GM21515 (cell line): ENCODE measurements at regions not wholly inside any gene's neighbourhood (a gene's known extent, or its start where the extent isn't known, plus 50 kb on each side); places are given as distances from the start of the nearest gene placed in this dataset.
"Not testable (repeated sequence)": the region's sequence is repeated elsewhere in the genome, so short reads cannot be mapped to it uniquely, and the experiment has no call there.

Source experiments
- ATAC-seq: cut with Tn5 transposase; IDR thresholded peaks from one replicate; pipeline ENCODE4 v1.9.1; 2021; ENCODE audit not compliant: unreplicated experiment

- ATAC-seq = no peak
These were observed 247.2 kb upstream of the CTBP2 start for GRCh38 chr10:125407557-125407956.

DNA sequence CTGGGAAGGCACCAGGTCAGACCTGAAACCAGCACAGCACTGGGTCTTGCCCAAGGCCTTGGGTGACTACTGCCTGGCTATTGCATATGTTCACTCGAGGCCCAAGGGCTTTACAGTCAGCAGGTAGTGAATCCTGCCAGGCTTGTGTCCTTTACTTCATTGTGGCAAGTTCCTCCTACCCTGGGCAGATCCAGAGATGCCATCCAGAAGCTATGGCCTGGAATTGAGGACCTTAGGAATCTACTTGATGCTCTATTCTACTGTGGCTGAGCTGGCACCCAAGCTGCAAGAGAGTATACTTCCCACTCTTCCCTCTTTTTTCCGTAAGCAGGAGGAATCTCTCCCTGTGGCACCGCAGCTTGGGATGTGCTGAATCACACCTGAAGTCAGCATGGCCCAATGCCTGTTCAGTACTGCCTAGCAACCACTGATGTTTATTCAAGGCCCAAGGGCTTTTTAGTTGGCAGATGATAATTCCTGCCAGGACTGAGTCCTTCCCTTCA, 246.7 kb upstream of the CTBP2 start:
- ATAC-seq = no peak

DNA sequence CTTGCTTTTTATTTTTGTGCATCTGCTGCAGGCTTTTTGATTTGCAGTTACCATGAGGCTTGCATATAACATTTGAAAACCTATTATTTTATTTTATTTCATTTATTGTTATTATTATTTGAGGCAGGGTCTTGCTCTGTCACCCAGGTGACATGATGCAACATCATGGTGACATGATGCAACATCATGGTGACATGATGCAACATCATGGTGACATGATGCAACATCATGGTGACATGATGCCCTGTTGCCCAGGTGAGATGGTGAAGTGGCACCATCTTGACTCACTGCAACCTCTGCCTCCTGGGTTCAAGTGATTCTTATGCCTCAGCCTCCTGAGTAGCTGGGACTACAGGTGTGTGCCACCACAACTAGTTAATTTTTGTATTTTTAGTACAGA, 244.5 kb upstream of the CTBP2 start:
- not testable (repeated sequence) for ATAC-seq

GRCh38 chr10:125401462-125401861, 241.1 kb upstream of the CTBP2 start:
- no peak for ATAC-seq

GRCh38 chr10:125399289-125399688, 238.9 kb upstream of the CTBP2 start:
- no peak for ATAC-seq

DNA sequence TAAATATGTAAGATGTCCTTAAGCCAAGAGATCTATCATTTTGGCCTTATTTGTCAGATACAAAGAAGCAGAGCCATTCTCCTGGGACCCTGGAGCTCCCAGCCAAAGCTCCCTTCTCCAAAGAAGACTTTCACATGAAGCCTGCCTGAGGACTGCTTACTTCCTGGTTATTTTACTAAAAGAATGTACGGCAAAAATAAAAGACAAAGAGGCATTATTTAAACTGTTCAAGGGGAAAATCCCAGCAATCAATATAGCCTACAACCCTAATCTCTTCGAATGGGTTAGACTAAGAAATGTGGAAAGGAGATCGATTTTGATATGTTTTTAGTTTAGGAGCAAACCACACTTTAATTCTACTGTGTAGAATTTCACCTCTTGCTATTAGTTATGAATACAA, 237.9 kb upstream of the CTBP2 start:
- ATAC-seq = no peak

- no peak for ATAC-seq
These were observed 237.2 kb upstream of the CTBP2 start for GRCh38 chr10:125397608-125398007.

GRCh38 chr10:125396676-125397075, 236.3 kb upstream of the CTBP2 start:
- no peak for ATAC-seq

DNA sequence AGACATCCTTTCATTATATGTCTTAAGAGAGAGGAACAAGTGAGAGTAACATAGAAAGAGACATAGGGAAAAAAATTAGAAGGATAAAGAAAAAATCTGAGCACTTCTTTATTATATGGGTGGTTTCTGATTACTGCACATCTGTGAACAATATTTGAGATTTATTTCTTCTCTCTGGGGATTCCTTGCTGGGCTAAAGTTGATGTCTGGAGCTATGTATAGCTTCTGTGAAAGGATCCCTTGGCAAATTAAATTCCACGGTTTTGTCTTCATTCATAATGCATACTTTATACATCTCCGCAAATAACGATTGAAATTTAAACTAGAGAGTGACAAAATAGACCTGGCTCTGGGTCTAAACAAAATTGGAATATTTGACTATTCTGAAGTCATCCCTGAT, 232.2 kb upstream of the CTBP2 start:
- ATAC-seq = no peak

DNA sequence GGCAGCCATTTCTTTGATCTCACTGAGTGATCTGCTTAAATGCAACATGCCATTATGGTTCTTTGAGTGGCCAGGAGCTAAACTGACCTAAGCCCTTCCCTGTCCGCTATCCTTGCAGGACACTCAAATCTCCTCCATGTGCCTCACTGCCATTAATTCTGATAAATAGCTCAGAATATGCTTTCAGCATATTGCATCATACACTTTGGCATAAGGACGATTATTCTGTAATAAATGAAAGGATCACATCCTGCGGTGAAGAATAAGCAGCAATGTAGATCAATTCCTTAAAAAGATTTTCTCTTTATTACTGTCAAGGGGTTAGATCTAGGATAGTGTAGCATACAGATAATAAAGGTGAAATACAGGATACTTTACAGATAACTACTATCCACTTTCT, 231.8 kb upstream of the CTBP2 start:
- no peak for ATAC-seq

DNA sequence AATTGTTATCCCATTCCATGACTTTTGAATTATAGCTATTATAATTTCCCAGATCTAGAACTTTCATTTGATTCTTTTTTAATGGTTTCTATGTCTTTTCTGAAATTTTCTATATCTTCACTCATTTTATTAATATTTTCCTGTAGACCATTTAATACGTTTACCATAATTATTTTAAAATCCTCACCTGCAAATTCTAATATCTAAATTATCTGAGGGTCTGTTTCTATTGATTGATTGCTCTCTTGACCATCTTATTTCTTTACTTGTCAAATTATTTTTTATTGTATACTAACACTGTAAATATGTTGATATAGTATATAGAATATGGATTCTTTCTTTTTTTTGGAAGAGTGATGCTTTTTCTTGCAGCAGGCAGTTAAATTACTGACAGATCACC, 229.3 kb upstream of the CTBP2 start:
- no peak for ATAC-seq

- no peak for ATAC-seq
These were observed 219.2 kb upstream of the CTBP2 start for GRCh38 chr10:125379592-125379991.

DNA sequence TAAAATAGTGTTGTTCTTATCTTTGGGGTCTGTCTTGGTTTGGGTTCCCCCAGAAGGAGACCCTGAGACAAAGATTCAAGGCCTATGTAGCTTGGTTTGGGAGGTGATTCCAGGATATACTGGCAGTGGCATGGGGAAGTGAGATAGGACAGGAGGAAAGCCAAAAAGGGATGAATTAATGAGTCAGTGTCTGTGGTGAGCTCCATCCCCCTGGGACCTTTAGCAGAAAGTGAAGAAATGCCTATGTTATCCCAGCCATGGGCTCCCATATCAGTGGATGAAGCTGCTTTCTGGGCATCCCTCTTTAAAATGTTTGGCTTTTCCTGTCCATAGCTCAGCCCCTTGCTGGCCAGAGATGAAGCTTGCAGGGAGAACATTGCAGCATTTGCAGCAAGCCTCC, 217.0 kb upstream of the CTBP2 start:
- no peak for ATAC-seq

DNA sequence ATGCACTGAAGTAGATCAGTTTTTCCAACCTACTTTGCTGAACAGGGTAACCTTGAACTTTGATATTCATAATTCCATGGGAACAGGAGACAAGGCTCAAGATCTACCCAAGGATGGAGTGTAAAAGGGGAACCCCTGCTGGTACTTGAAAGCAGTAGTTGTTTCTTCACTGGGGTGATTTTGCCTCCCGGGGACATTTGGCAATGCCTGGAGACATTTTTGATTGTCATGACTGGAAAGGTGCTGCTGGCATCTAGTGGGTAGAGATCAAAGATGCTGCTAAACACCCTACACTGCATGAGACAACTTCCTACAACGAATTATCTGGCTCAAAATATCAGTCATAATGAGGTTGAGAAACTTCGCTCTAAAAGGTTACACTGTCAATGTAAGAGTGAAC, 214.8 kb upstream of the CTBP2 start:
- no peak for ATAC-seq

GRCh38 chr10:125373546-125373945, 213.2 kb upstream of the CTBP2 start:
- no peak for ATAC-seq

- ATAC-seq = no peak
These were observed 210.2 kb upstream of the CTBP2 start for GRCh38 chr10:125370578-125370977.

- no peak for ATAC-seq
These were observed 209.3 kb upstream of the CTBP2 start for GRCh38 chr10:125369382-125370326.

DNA sequence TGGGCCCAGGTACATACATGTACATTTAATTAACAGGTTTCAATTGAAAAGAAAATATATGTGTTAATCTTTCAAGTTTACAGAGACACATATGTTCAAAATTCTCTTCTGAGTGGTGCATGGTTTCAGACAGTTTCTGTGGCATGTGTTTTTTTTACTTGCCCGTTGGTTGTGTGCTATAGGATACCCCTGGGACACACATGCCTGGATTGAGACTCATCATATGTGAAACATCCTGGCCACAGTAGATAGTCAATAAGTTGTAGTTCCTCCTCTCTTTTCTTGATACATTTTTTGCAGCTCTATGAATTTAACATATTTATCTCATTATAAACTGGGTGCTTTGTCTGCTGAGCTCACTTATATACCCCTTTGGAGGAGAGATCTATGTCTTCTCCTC, 207.8 kb upstream of the CTBP2 start:
- no peak for ATAC-seq

GRCh38 chr10:125363791-125364190, 203.4 kb upstream of the CTBP2 start:
- no peak for ATAC-seq

- no peak for ATAC-seq
These were observed 202.6 kb upstream of the CTBP2 start for GRCh38 chr10:125362950-125363349.

GRCh38 chr10:125359401-125359800, 199.0 kb upstream of the CTBP2 start:
- ATAC-seq = no peak

- ATAC-seq = no peak
These were observed 195.3 kb upstream of the CTBP2 start for GRCh38 chr10:125355657-125356056.

- ATAC-seq = no peak
These were observed 190.2 kb upstream of the CTBP2 start for GRCh38 chr10:125350519-125350918.
